ENCODE measurements at regions not wholly inside any gene's neighbourhood (a gene's known extent, or its start where the extent isn't known, plus 50 kb on each side); places are given as distances from the start of the nearest gene placed in this dataset.

- H3K36me3 Mint-ChIP-seq (ENCODE audit: low read depth): no peaks in the 10 kb centered on the region
- TF ChIP-seq EZH2 (IDR thresholded peaks at IDR 0.05; ENCODE audit: low read depth, unreplicated experiment) (no peak), ZNF114 (CRISPR knock-in tag; IDR thresholded peaks at IDR 0.05) (no peak), REST (IDR thresholded peaks at IDR 0.05; ENCODE audit: unreplicated experiment) (no peak)
- no peaks in the 10 kb centered on the region for H3F3A ChIP-seq (replicated peaks; ENCODE audit: low read depth)
Measured at GRCh38 chr5:17720071-17720470, 85.8 kb downstream of the TAF11L14 start.

GRCh38 chr5:17723876-17724275, 89.6 kb downstream of the TAF11L14 start:
- Histone ChIP-seq H2AFZ (no peak overlapping the region), H3K9me2 (ENCODE audit: insufficient read depth) (0 out of 2 replicates have a peak, but pooled peaks cover 5% of the 10 kb centered on the region), H3K27me3 (ENCODE audit: insufficient read depth) (no peaks in the 10 kb centered on the region), H3K4me1 (ENCODE audit: insufficient read depth) (peaks cover 5% of the 10 kb centered on the region; the same call in 1 of the 2 replicates), H4K20me1 (replicated peaks; ENCODE audit: insufficient read depth) (no peaks in the 10 kb centered on the region), H3K4me3 (no peak overlapping the region), H3K79me2 (replicated peaks; ENCODE audit: insufficient read depth) (no peaks in the 10 kb centered on the region), H3F3A (replicated peaks; ENCODE audit: low read depth) (no peaks in the 10 kb centered on the region), H3K27ac (ENCODE audit: low read depth) (no peak overlapping the region), H3K4me2 (no peak overlapping the region), H3K36me3 (ENCODE audit: insufficient read depth) (no peaks in the 10 kb centered on the region)
- Mint-ChIP-seq H3K4me1 (peaks cover 13% of the 10 kb centered on the region; the same call in 2 of the 3 replicates), H3K27ac (no peak overlapping the region), H3K9me3 (no peaks in the 10 kb centered on the region), H3K27me3 (ENCODE audit: insufficient read depth, low read depth, poor library complexity) (no peaks in the 10 kb centered on the region), H3K36me3 (ENCODE audit: low read depth) (no peaks in the 10 kb centered on the region), H3K4me3 (no peak overlapping the region)
- no peak for DNase-seq (ENCODE audit: low spot score)
- ATAC-seq: no peak
- no peak for TF ChIP-seq POLR2AphosphoS5 (IDR thresholded peaks at IDR 0.05; ENCODE audit: low read depth)
- no peak for TF ChIP-seq ZNF462 (CRISPR knock-in tag; IDR thresholded peaks at IDR 0.05)
- TF ChIP-seq ZNF114 (CRISPR knock-in tag; IDR thresholded peaks at IDR 0.05): no peak
- TF ChIP-seq ETS1 (IDR thresholded peaks at IDR 0.05): no peak
- TF ChIP-seq CREB1 (CRISPR knock-in tag; IDR thresholded peaks at IDR 0.05; ENCODE audit: low read depth): no peak
- TF ChIP-seq CTCF (conservative IDR thresholded peaks at IDR 0.05; ENCODE audit: low read depth in 2 of 2): no peak
- no peak for TF ChIP-seq EZH2 (IDR thresholded peaks at IDR 0.05; ENCODE audit: low read depth, unreplicated experiment)
- TF ChIP-seq STAT1 (IDR thresholded peaks at IDR 0.05; ENCODE audit: unreplicated experiment): no peak

More at GRCh38 chr5:17720071-17720470, 85.8 kb downstream of the TAF11L14 start:
- H3K9me2 ChIP-seq (ENCODE audit: insufficient read depth): no peaks in the 10 kb centered on the region
- peaks cover 5% of the 10 kb centered on the region; the same call in 1 of the 2 replicates for H3K4me1 ChIP-seq (ENCODE audit: insufficient read depth)
- H3K27me3 Mint-ChIP-seq (ENCODE audit: insufficient read depth, low read depth, poor library complexity): peaks cover 1% of the 10 kb centered on the region
- no peaks in the 10 kb centered on the region for H4K20me1 ChIP-seq (replicated peaks; ENCODE audit: insufficient read depth)
- ATAC-seq: no peak
- no peak for DNase-seq (ENCODE audit: low spot score)
- no peak overlapping the region for H3K4me3 ChIP-seq
- H3K79me2 ChIP-seq (replicated peaks; ENCODE audit: insufficient read depth): no peaks in the 10 kb centered on the region
- H3K27ac ChIP-seq (ENCODE audit: low read depth): no peak overlapping the region
- H3K27me3 ChIP-seq (ENCODE audit: insufficient read depth): no peaks in the 10 kb centered on the region
- H3K27ac Mint-ChIP-seq: no peak overlapping the region
- no peak overlapping the region for H3K4me3 Mint-ChIP-seq
- H2AFZ ChIP-seq: peak overlapping the region; percentile 81; the same call in 1 of the 2 replicates
- peaks cover 13% of the 10 kb centered on the region; the same call in 2 of the 3 replicates for H3K4me1 Mint-ChIP-seq
- no peak overlapping the region for H3K4me2 ChIP-seq
- no peaks in the 10 kb centered on the region for H3K36me3 ChIP-seq (ENCODE audit: insufficient read depth)
- no peaks in the 10 kb centered on the region for H3K9me3 Mint-ChIP-seq
